HG03565 (cell line): ENCODE measurements at regions not wholly inside any gene's neighbourhood (a gene's known extent, or its start where the extent isn't known, plus 50 kb on each side); places are given as distances from the start of the nearest gene placed in this dataset.

Experiments
- ATAC-seq: cut with Tn5 transposase; IDR thresholded peaks from one replicate; pipeline ENCODE4 v1.9.1; 2021; ENCODE audit warnings: mild to moderate bottlenecking, moderate library complexity; ENCODE audit not compliant: unreplicated experiment

- ATAC-seq, result no peak
These were observed 921.6 kb upstream of the PCDH20 start for GRCh38 chr13:62337109-62337880.

GRCh38 chr13:62336507-62336906 is 920.9 kb upstream of the PCDH20 start:
- ATAC-seq, result no peak

GRCh38 chr13:62333466-62333865 is 917.8 kb upstream of the PCDH20 start:
- ATAC-seq, result no peak

- ATAC-seq, result no peak
These were observed 915.7 kb upstream of the PCDH20 start for GRCh38 chr13:62331384-62331783.

GRCh38 chr13:62327367-62327766 is 911.7 kb upstream of the PCDH20 start:
- no peak for ATAC-seq

GRCh38 chr13:62324842-62325241 is 909.2 kb upstream of the PCDH20 start:
- ATAC-seq, result no peak

- no peak for ATAC-seq
These were observed 906.2 kb upstream of the PCDH20 start for GRCh38 chr13:62321895-62322294.

GRCh38 chr13:62321139-62321538 is 905.5 kb upstream of the PCDH20 start:
- no peak for ATAC-seq

- ATAC-seq, result peak; percentile 86
These were observed 904.8 kb upstream of the PCDH20 start for GRCh38 chr13:62320129-62321108.

- no peak for ATAC-seq
These were observed 894.3 kb upstream of the PCDH20 start for GRCh38 chr13:62309904-62310303.

- ATAC-seq, result peak; percentile 92
These were observed 890.1 kb upstream of the PCDH20 start for GRCh38 chr13:62305756-62306155.

GRCh38 chr13:62302341-62302740 is 886.7 kb upstream of the PCDH20 start:
- ATAC-seq, result no peak

- ATAC-seq, result no peak
These were observed 884.3 kb upstream of the PCDH20 start for GRCh38 chr13:62299988-62300387.

- no peak for ATAC-seq
These were observed 881.2 kb upstream of the PCDH20 start for GRCh38 chr13:62296812-62297211.

GRCh38 chr13:62294244-62294643 is 878.6 kb upstream of the PCDH20 start:
- no peak for ATAC-seq

- ATAC-seq, result no peak
These were observed 877.2 kb upstream of the PCDH20 start for GRCh38 chr13:62292714-62293480.

GRCh38 chr13:62290542-62290941 is 874.9 kb upstream of the PCDH20 start:
- ATAC-seq, result no peak

- ATAC-seq, result no peak
These were observed 872.1 kb upstream of the PCDH20 start for GRCh38 chr13:62287764-62288163.

- peak; percentile 81 for ATAC-seq
These were observed 864.9 kb upstream of the PCDH20 start for GRCh38 chr13:62280590-62280989.

- no peak for ATAC-seq
These were observed 862.6 kb upstream of the PCDH20 start for GRCh38 chr13:62278271-62278670.

GRCh38 chr13:62251734-62252133 is 836.1 kb upstream of the PCDH20 start:
- no peak for ATAC-seq
